H1 (cell line): ENCODE measurements at regions not wholly inside any gene's neighbourhood (a gene's known extent, or its start where the extent isn't known, plus 50 kb on each side); places are given as distances from the start of the nearest gene placed in this dataset.

ENCODE experiments used
- CTCF ChIA-PET: fragments of 300-600 bp; sonication (Branson Sonifier 250); formaldehyde crosslinking; loops from one replicate; lab custom pipeline; 2021; ENCODE audit not compliant: partially characterized antibody; lab: Charles Lee
- POLR2A ChIA-PET: fragments of 300-600 bp; sonication (Branson Sonifier 250); formaldehyde crosslinking; loops from one replicate; lab custom pipeline; 2021; ENCODE audit warnings: inconsistent platforms; ENCODE audit not compliant: partially characterized antibody; lab: Charles Lee
- DNase-seq, 2 experiments: peaks; one replicate each; pipeline versions ENCODE4 v3.0.0 to v3.0.0-alpha.2; 2010 to 2022; ENCODE audit warnings: low spot score in 2 of 2, low read depth in 1 of 2, mixed read lengths in 1 of 2
- FAIRE-seq: peaks from 2 replicates; lab custom pipeline; 2011; peaks lifted over from hg19 to GRCh38; lab: Jason Lieb, UNC
- H2AFZ ChIP-seq: 2 replicates; pipeline ENCODE4 v1.8.1; 2012; ENCODE audit warnings: low read length, inconsistent platforms
- H2AK5ac ChIP-seq: 2 replicates; pipeline ENCODE4 v1.6.1; 2013; ENCODE audit warnings: low read depth, low read length
- H2BK120ac ChIP-seq: replicated peaks from 2 replicates; pipeline ENCODE3; 2013; ENCODE audit warnings: low read depth, low read length, inconsistent platforms
- H2BK12ac ChIP-seq: 2 replicates; pipeline ENCODE4 v1.6.1; 2013; ENCODE audit warnings: low read depth, low read length
- H2BK15ac ChIP-seq: 2 replicates; pipeline ENCODE4 v1.6.1; 2013; ENCODE audit warnings: low read length
- H2BK20ac ChIP-seq: 2 replicates; pipeline ENCODE4 v1.6.1; 2013; ENCODE audit warnings: low read length
- H2BK5ac ChIP-seq: 2 replicates; pipeline ENCODE4 v1.6.1; 2013; ENCODE audit warnings: low read depth, low read length
- H3K14ac ChIP-seq: 2 replicates; pipeline ENCODE4 v1.6.1; 2013; ENCODE audit warnings: inconsistent platforms; ENCODE audit not compliant: insufficient read length
- H3K18ac ChIP-seq: 2 replicates; pipeline ENCODE4 v1.6.1; 2013; ENCODE audit warnings: low read length; ENCODE audit errors: extremely low read depth
- H3K23ac ChIP-seq: 2 replicates; pipeline ENCODE4 v1.6.1; 2013; ENCODE audit warnings: inconsistent platforms; ENCODE audit not compliant: insufficient read length
- H3K23me2 ChIP-seq: 2 replicates; pipeline ENCODE4 v1.6.1; 2013; ENCODE audit warnings: low read depth, low read length
- H3K27ac ChIP-seq: 2 replicates; pipeline ENCODE4 v1.6.1; 2011; ENCODE audit warnings: low read depth, low read length, inconsistent platforms
- H3K27me3 ChIP-seq, 4 experiments: replicated peaks in 1 of 4; 1 replicate in 1 of 4; 2 replicates in 3 of 4; pipeline versions ENCODE4 v1.6.1 to v1.8.1; 2011 to 2013; ENCODE audit warnings: low read length in 3 of 4, mild to moderate bottlenecking in 3 of 4, inconsistent platforms in 2 of 4, mixed read lengths in 2 of 4, moderate library complexity in 1 of 4; ENCODE audit not compliant: control insufficient read depth in 3 of 4, insufficient read depth in 3 of 4; ENCODE audit errors: extremely low read depth in 1 of 4
- H3K36me3 ChIP-seq, 4 experiments: 2 replicates each; pipeline versions ENCODE4 v1.6.1 to v1.8.1; 2011 to 2013; ENCODE audit warnings: mild to moderate bottlenecking in 4 of 4, low read length in 3 of 4, moderate library complexity in 2 of 4, control low read depth in 1 of 4, inconsistent platforms in 1 of 4; ENCODE audit not compliant: insufficient read depth in 4 of 4, control insufficient read depth in 2 of 4
- H3K4ac ChIP-seq: replicated peaks from 2 replicates; pipeline ENCODE3; 2013; ENCODE audit warnings: low read length, low read depth, mixed read lengths, inconsistent platforms; ENCODE audit not compliant: insufficient read length
- H3K4me1 ChIP-seq, 4 experiments: replicated peaks in 1 of 4; 1 replicate in 1 of 4; 2 replicates in 3 of 4; pipeline versions ENCODE4 v1.6.1 to v1.8.1; 2011 to 2013; ENCODE audit warnings: low read length in 3 of 4, inconsistent platforms in 2 of 4, mixed read lengths in 1 of 4; ENCODE audit not compliant: insufficient read depth in 4 of 4, control insufficient read depth in 3 of 4
- H3K4me2 ChIP-seq, 2 experiments: 2 replicates each; pipeline versions ENCODE4 v1.6.1 to v1.8.1; 2011 to 2013; ENCODE audit warnings: low read depth in 2 of 2, low read length in 2 of 2, control low read depth in 1 of 2, inconsistent platforms in 1 of 2, mild to moderate bottlenecking in 1 of 2; ENCODE audit not compliant: insufficient read depth in 1 of 2
- H3K4me3 ChIP-seq, 4 experiments: fragments of 200-600, 300-600 bp in 1 of 4; sonication (generic), shearing (Covaris generic), sonication (Bioruptor Twin) in 1 of 4; 2 replicates each; pipeline versions ENCODE4 v1.5.1 to v1.8.1; 2011 to 2016; ENCODE audit warnings: low read length in 4 of 4, low read depth in 3 of 4, control low read depth in 2 of 4, inconsistent platforms in 2 of 4, mild to moderate bottlenecking in 2 of 4, mixed read lengths in 1 of 4, moderate library complexity in 1 of 4; ENCODE audit not compliant: insufficient read depth in 2 of 4; ENCODE audit errors: extremely low read depth in 1 of 4
- H3K56ac ChIP-seq: replicated peaks from 2 replicates; pipeline ENCODE3; 2013; ENCODE audit warnings: low read depth, mild to moderate bottlenecking, mixed read lengths, low read length, inconsistent platforms; ENCODE audit not compliant: insufficient read length
- H3K79me1 ChIP-seq: 2 replicates; pipeline ENCODE4 v1.6.1; 2013; ENCODE audit warnings: low read depth, low read length, control low read depth
- H3K79me2 ChIP-seq, 2 experiments: 2 replicates each; pipeline versions ENCODE4 v1.6.1 to v1.8.1; 2012 to 2013; ENCODE audit warnings: low read length in 2 of 2, mild to moderate bottlenecking in 2 of 2, inconsistent platforms in 1 of 2; ENCODE audit not compliant: insufficient read depth in 2 of 2, control insufficient read depth in 1 of 2
- H3K9ac ChIP-seq, 4 experiments: replicated peaks in 1 of 4; 1 replicate in 1 of 4; 2 replicates in 3 of 4; pipeline versions ENCODE4 v1.6.1 to v1.8.1; 2011 to 2013; ENCODE audit warnings: low read depth in 3 of 4, low read length in 3 of 4, control low read depth in 2 of 4, mild to moderate bottlenecking in 2 of 4, moderate library complexity in 2 of 4, inconsistent platforms in 1 of 4; ENCODE audit errors: extremely low read depth in 1 of 4
- H3K9me3 ChIP-seq, 2 experiments: 2 replicates each; pipeline versions ENCODE4 v1.6.1 to v1.8.1; 2012 to 2013; ENCODE audit warnings: mild to moderate bottlenecking in 2 of 2, moderate library complexity in 2 of 2, control low read depth in 1 of 2, inconsistent platforms in 1 of 2, low read depth in 1 of 2, low read length in 1 of 2, mixed read lengths in 1 of 2; ENCODE audit not compliant: insufficient read depth in 2 of 2
- H4K20me1 ChIP-seq, 2 experiments: replicated peaks in 1 of 2; 2 replicates each; pipeline versions ENCODE3 to v1.8.1; 2011 to 2013; ENCODE audit warnings: inconsistent platforms in 2 of 2, low read length in 2 of 2, mild to moderate bottlenecking in 1 of 2; ENCODE audit not compliant: insufficient read depth in 2 of 2, control insufficient read depth in 1 of 2
- H4K5ac ChIP-seq: 2 replicates; pipeline ENCODE4 v1.6.1; 2013; ENCODE audit warnings: low read length, low read depth, mixed read lengths, inconsistent platforms; ENCODE audit not compliant: insufficient read length
- H4K8ac ChIP-seq: 2 replicates; pipeline ENCODE4 v1.8.0; 2013; ENCODE audit warnings: mild to moderate bottlenecking, moderate library complexity, low read length, inconsistent platforms; ENCODE audit not compliant: insufficient read depth; ENCODE audit errors: extremely low read depth
- H4K91ac ChIP-seq: replicated peaks from 2 replicates; pipeline ENCODE3; 2013; ENCODE audit warnings: low read length, mixed read lengths, inconsistent platforms; ENCODE audit not compliant: insufficient read length
- ATF2 ChIP-seq: IDR thresholded peaks from 2 replicates; pipeline ENCODE4 v1.6.1; 2012; ENCODE audit warnings: low read length, inconsistent platforms
- BRCA1 ChIP-seq: IDR thresholded peaks from 2 replicates; pipeline ENCODE4 v1.6.1; 2012; ENCODE audit warnings: low read depth, low read length, improper control_type of control experiment
- HDAC2 ChIP-seq, 2 experiments: fragments of 300-600 bp in 1 of 2; sonication (generic) in 1 of 2; IDR thresholded peaks; 2 replicates each; pipeline ENCODE4 v1.6.1; 2011 to 2012; ENCODE audit warnings: low read depth in 2 of 2, low read length in 2 of 2, mild to moderate bottlenecking in 2 of 2, moderate library complexity in 2 of 2, borderline replicate concordance in 1 of 2, inconsistent platforms in 1 of 2
- POLR2A ChIP-seq, 2 experiments: IDR thresholded peaks; 1 replicate in 1 of 2; 2 replicates in 1 of 2; pipeline ENCODE4 v1.6.1; 2011; ENCODE audit warnings: low read depth in 2 of 2, low read length in 2 of 2, mild to moderate bottlenecking in 2 of 2; ENCODE audit errors: control extremely low read depth in 1 of 2
- POU5F1 ChIP-seq: IDR thresholded peaks from 2 replicates; pipeline ENCODE4 v1.6.1; 2011; ENCODE audit warnings: low read depth, mild to moderate bottlenecking, low read length, moderate library complexity
- SIN3A ChIP-seq, 2 experiments: IDR thresholded peaks in 1 of 2; conservative IDR thresholded peaks in 1 of 2; 2 replicates each; pipeline ENCODE4 v1.6.1; 2011 to 2012; ENCODE audit warnings: low read length in 2 of 2, improper control_type of control experiment in 1 of 2, low read depth in 1 of 2, mild to moderate bottlenecking in 1 of 2
- SIX5 ChIP-seq: IDR thresholded peaks from 2 replicates; pipeline ENCODE4 v1.6.1; 2011; ENCODE audit warnings: mild to moderate bottlenecking, low read depth, low read length
- TAF1 ChIP-seq: IDR thresholded peaks from 2 replicates; pipeline ENCODE4 v1.6.1; 2011; ENCODE audit warnings: mild to moderate bottlenecking, low read depth, low read length
- TAF7 ChIP-seq: optimal IDR thresholded peaks from 2 replicates; pipeline ENCODE3; 2011; ENCODE audit warnings: low read depth, mild to moderate bottlenecking, inconsistent platforms, low read length, moderate library complexity, borderline replicate concordance
- TEAD4 ChIP-seq: IDR thresholded peaks from 2 replicates; pipeline ENCODE4 v1.6.1; 2012; ENCODE audit warnings: low read depth, low read length, inconsistent platforms, mixed read lengths
- WGBS, 2 experiments: shearing (Covaris generic) in 1 of 2; methylation state at CpG; one replicate each; pipeline versions ENCODE4 v1.1.6 to v1.1.7; 2013 to 2015; ENCODE audit warnings: low lambda C conversion rate in 2 of 2, mixed read lengths in 2 of 2, inconsistent platforms in 1 of 2, low coverage in 1 of 2, missing lambda C conversion rate in 1 of 2; ENCODE audit not compliant: insufficient replicate concordance in 2 of 2, insufficient coverage in 1 of 2, insufficient read length in 1 of 2; ENCODE audit errors: extremely low coverage in 1 of 2, missing lambda C conversion rate in 1 of 2; 5-methylcytosine and 5-hydroxymethylcytosine counted together

GRCh38 chr10:131758062-131758938 lies 142.5 kb upstream of the PPP2R2D start:
- peaks cover 0 to 4% of the 10 kb centered on the region in 2 experiments for H4K20me1 ChIP-seq
- 0 out of 4 replicates have a peak overlapping the region, but pooled peaks of 1 of the 2 experiments have one; percentile 7 for H3K4me2 ChIP-seq
- peak overlapping the region; percentile 77 for H2BK15ac ChIP-seq
- H4K91ac ChIP-seq = peak overlapping the region; percentile 70
- H3K4ac ChIP-seq = peak overlapping the region; percentile 95
- H3K36me3 ChIP-seq = no peaks in the 10 kb centered on the region
- peak overlapping the region; percentile 100 for H2BK12ac ChIP-seq
- DNase-seq (no peak), FAIRE-seq (no peak)
- peak overlapping the region; percentile 43 for H4K8ac ChIP-seq
- H3K27me3 ChIP-seq = no peaks in the 10 kb centered on the region
- H3K79me2 ChIP-seq = no peaks in the 10 kb centered on the region
- peak overlapping the region; percentile 27 for H3K23ac ChIP-seq
- H3K27ac ChIP-seq = no peak overlapping the region
- H3K18ac ChIP-seq = peak overlapping the region; percentile 75
- peaks cover 6% of the 10 kb centered on the region for H3K23me2 ChIP-seq
- H2AK5ac ChIP-seq = peak overlapping the region; percentile 97
- peaks cover 5 to 31% (median 19%) of the 10 kb centered on the region in 4 experiments for H3K4me1 ChIP-seq
- WGBS, 2 experiments = 91% methylated on average over 18 of the region's 18 CpGs; no CpG with 5 or more reads in 1 of the 2 experiments
- H3K9me3 ChIP-seq = no peaks in the 10 kb centered on the region
- no peak overlapping the region; a peak in 1 of 7 replicates for H3K9ac ChIP-seq
- ChIA-PET CTCF (interaction anchor here (0.9 to 1.0 kb wide), 2 partner anchors 9 to 28 kb away, joined by 3 read pairs; no protein-coding TSS in a partner anchor), POLR2A (interaction anchor here (1.0 kb wide), 1 partner anchor 82 kb away, joined by 3 read pairs; no protein-coding TSS in a partner anchor)
- H2AFZ ChIP-seq = no peak overlapping the region
- H2BK5ac ChIP-seq = peak overlapping the region; percentile 86; the same call in 1 of the 2 replicates
- no peak overlapping the region for H3K4me3 ChIP-seq
- no peak overlapping the region for H4K5ac ChIP-seq
- peak overlapping the region; percentile 49 for H3K56ac ChIP-seq
- H2BK20ac ChIP-seq = peak overlapping the region; percentile 53
- no peaks in the 10 kb centered on the region for H3K79me1 ChIP-seq
- H3K14ac ChIP-seq = no peak overlapping the region
- peak overlapping the region; percentile 79 for H2BK120ac ChIP-seq
- TF ChIP-seq SIX5 (no peak), POLR2A (IDR thresholded peaks at IDR 0.05; ENCODE audit: control extremely low read depth in 1 of 2, low read depth in 2 of 2, low read length in 2 of 2) (no peak), POU5F1 (no peak), TAF7 (no peak), BRCA1 (no peak), SIN3A (conservative IDR thresholded peaks at IDR 0.05 in 1 of 2, IDR thresholded peaks at IDR 0.05 in 1 of 2; ENCODE audit: low read depth in 1 of 2, low read length in 2 of 2) (no peak), HDAC2 (IDR thresholded peaks at IDR 0.05; ENCODE audit: borderline replicate concordance in 1 of 2, low read depth in 2 of 2, low read length in 2 of 2) (no peak), TAF1 (no peak), ATF2 (no peak), TEAD4 (no peak)
